Liver (tissue), 8 donors: ENCODE measurements at regions not wholly inside any gene's neighbourhood (a gene's known extent, or its start where the extent isn't known, plus 50 kb on each side); places are given as distances from the start of the nearest gene placed in this dataset.

ENCODE experiments used
- DNase-seq: peaks from one replicate; pipeline ENCODE4 v3.0.0-alpha.2; 2017; ENCODE audit warnings: low spot score
- H3K27ac ChIP-seq, 2 donors: one replicate each; pipeline ENCODE4 v1.7.0; 2013; ENCODE audit warnings: inconsistent platforms in 2 of 2, low read length in 2 of 2, control low read depth in 1 of 2, low read depth in 1 of 2, mild to moderate bottlenecking in 1 of 2
- H3K27me3 ChIP-seq, 4 donors: one replicate each; pipeline versions ENCODE4 v1.6.1 to v1.7.0; 2013; ENCODE audit warnings: low read length in 3 of 4, inconsistent platforms in 1 of 4, mild to moderate bottlenecking in 1 of 4, moderate library complexity in 1 of 4; ENCODE audit not compliant: control insufficient read depth in 4 of 4, insufficient read depth in 4 of 4
- H3K36me3 ChIP-seq, 4 donors: one replicate each; pipeline versions ENCODE4 v1.6.1 to v1.7.0; 2013; ENCODE audit warnings: low read length in 3 of 4, mild to moderate bottlenecking in 3 of 4, low read depth in 1 of 4, moderate library complexity in 1 of 4; ENCODE audit not compliant: control insufficient read depth in 4 of 4, insufficient read depth in 3 of 4
- H3K4me1 ChIP-seq, 4 donors: one replicate each; pipeline versions ENCODE4 v1.6.1 to v1.7.0; 2013; ENCODE audit warnings: low read length in 3 of 4, mild to moderate bottlenecking in 3 of 4, moderate library complexity in 1 of 4; ENCODE audit not compliant: control insufficient read depth in 4 of 4, insufficient read depth in 4 of 4
- H3K4me3 ChIP-seq, 3 donors: one replicate each; pipeline versions ENCODE4 v1.6.1 to v1.7.0; 2013; ENCODE audit warnings: low read length in 3 of 3, control low read depth in 1 of 3, low read depth in 1 of 3, mild to moderate bottlenecking in 1 of 3
- H3K9ac ChIP-seq, 2 donors: one replicate each; pipeline ENCODE4 v1.7.0; 2013; ENCODE audit warnings: low read length in 2 of 2, mild to moderate bottlenecking in 2 of 2, moderate library complexity in 2 of 2, control low read depth in 1 of 2, low read depth in 1 of 2
- H3K9me3 ChIP-seq, 4 donors: one replicate each; pipeline versions ENCODE4 v1.6.1 to v1.7.0; 2013; ENCODE audit warnings: low read length in 3 of 4; ENCODE audit not compliant: control insufficient read depth in 4 of 4
- EGR1 ChIP-seq, 2 donors: IDR thresholded peaks; 2 replicates each; pipeline ENCODE4 v1.6.1; 2016 to 2018; ENCODE audit warnings: antibody characterized with exemption in 2 of 2, low read depth in 2 of 2
- FOXA1 ChIP-seq: IDR thresholded peaks from 2 replicates; pipeline ENCODE4 v1.6.1; 2016; ENCODE audit warnings: antibody characterized with exemption
- FOXA2 ChIP-seq: IDR thresholded peaks from 2 replicates; pipeline ENCODE4 v1.6.1; 2016; ENCODE audit warnings: antibody characterized with exemption
- GABPA ChIP-seq, 2 donors: IDR thresholded peaks in 1 of 2; conservative IDR thresholded peaks in 1 of 2; 2 replicates each; pipeline ENCODE4 v1.6.1; 2016; ENCODE audit warnings: antibody characterized with exemption in 2 of 2, mild to moderate bottlenecking in 1 of 2, moderate library complexity in 1 of 2
- HNF4A ChIP-seq, 2 donors: conservative IDR thresholded peaks; 2 replicates each; pipeline ENCODE4 v1.6.1; 2016; ENCODE audit warnings: antibody characterized with exemption in 2 of 2, mild to moderate bottlenecking in 2 of 2
- HNF4G ChIP-seq: IDR thresholded peaks from 2 replicates; pipeline ENCODE4 v1.6.1; 2016; ENCODE audit warnings: antibody characterized with exemption
- JUND ChIP-seq, 2 donors: IDR thresholded peaks; 2 replicates each; pipeline ENCODE4 v1.6.1; 2016; ENCODE audit warnings: antibody characterized with exemption in 2 of 2
- NR2F2 ChIP-seq: IDR thresholded peaks from 2 replicates; pipeline ENCODE4 v1.6.1; 2016; ENCODE audit warnings: antibody characterized with exemption
- SP1 ChIP-seq: IDR thresholded peaks from 2 replicates; pipeline ENCODE4 v1.6.1; 2018; ENCODE audit warnings: antibody characterized with exemption, mild to moderate bottlenecking
- TAF1 ChIP-seq: conservative IDR thresholded peaks from 2 replicates; pipeline ENCODE4 v1.6.1; 2016; ENCODE audit warnings: antibody characterized with exemption, mild to moderate bottlenecking
- WGBS: extraction: QIAGEN DNeasy Blood & Tissue Kit; methylation state at CpG from one replicate; pipeline ENCODE4 v1.1.7; 2013; 5-methylcytosine and 5-hydroxymethylcytosine counted together
- TF ChIP-seq, protein P1 (sequence below): IDR thresholded peaks from 2 replicates; pipeline ENCODE4 v1.6.1; 2016; ENCODE audit warnings: antibody characterized with exemption, mild to moderate bottlenecking
- TF ChIP-seq, protein P2 (sequence below): fragments of 150-350 bp; IDR thresholded peaks from 2 replicates; pipeline ENCODE4 v1.5.1; 2017; ENCODE audit warnings: improper control_type of control experiment, low read depth, low read length; ENCODE audit not compliant: missing input control
- donor health status: healthy.
- donor health status: healthy.
- donor health status: healthy.
- donor health status: healthy.
- donor health status: healthy.

DNA sequence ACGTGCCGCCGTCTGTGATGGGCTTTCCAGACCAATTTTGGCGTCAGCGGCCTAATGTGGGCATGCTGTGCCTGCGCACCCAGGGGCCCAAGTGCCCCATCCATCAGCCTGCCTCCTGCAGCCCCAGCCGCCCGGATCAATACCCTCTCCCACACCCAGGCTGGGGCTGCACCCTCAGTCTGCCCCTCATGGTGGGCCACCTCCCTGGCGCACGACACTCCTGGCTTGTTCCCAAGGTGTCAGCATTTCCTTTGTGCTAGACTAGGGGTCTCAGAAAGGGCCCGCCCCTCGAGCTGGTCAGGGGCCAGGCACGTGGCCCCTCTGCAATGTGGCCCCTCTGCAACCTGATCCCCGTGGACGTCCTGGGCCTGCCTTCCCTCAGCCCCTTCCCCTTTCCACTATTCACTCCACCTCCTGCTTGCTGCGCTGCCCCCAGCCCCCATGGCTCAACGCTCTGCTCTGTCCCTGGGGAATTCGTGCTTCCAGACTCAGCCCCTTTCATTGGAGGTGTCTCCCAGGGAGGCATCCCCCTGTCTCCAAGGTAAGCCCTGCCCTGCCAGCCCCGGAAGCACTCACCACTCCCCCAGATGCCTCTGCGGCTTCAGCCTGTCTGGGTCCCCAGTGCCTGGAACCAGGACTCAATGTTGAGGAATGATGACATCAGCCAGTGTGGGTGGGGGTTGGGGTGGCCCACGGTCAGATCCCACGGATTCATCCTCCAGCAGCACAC is 130.8 kb downstream of the HMX1 start:
- no peaks in the 10 kb centered on the region for H3K36me3 ChIP-seq
- no peaks in the 10 kb centered on the region for H3K4me1 ChIP-seq
- TF ChIP-seq, protein P1, sequence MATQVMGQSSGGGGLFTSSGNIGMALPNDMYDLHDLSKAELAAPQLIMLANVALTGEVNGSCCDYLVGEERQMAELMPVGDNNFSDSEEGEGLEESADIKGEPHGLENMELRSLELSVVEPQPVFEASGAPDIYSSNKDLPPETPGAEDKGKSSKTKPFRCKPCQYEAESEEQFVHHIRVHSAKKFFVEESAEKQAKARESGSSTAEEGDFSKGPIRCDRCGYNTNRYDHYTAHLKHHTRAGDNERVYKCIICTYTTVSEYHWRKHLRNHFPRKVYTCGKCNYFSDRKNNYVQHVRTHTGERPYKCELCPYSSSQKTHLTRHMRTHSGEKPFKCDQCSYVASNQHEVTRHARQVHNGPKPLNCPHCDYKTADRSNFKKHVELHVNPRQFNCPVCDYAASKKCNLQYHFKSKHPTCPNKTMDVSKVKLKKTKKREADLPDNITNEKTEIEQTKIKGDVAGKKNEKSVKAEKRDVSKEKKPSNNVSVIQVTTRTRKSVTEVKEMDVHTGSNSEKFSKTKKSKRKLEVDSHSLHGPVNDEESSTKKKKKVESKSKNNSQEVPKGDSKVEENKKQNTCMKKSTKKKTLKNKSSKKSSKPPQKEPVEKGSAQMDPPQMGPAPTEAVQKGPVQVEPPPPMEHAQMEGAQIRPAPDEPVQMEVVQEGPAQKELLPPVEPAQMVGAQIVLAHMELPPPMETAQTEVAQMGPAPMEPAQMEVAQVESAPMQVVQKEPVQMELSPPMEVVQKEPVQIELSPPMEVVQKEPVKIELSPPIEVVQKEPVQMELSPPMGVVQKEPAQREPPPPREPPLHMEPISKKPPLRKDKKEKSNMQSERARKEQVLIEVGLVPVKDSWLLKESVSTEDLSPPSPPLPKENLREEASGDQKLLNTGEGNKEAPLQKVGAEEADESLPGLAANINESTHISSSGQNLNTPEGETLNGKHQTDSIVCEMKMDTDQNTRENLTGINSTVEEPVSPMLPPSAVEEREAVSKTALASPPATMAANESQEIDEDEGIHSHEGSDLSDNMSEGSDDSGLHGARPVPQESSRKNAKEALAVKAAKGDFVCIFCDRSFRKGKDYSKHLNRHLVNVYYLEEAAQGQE, result no peak
- TF ChIP-seq EGR1 (IDR thresholded peaks at IDR 0.05; ENCODE audit: low read depth in 2 of 2) (no peak), GABPA (IDR thresholded peaks at IDR 0.05 in 1 of 2, conservative IDR thresholded peaks at IDR 0.05 in 1 of 2) (no peak), HNF4G (no peak), NR2F2 (no peak)
- TF ChIP-seq, protein P2, sequence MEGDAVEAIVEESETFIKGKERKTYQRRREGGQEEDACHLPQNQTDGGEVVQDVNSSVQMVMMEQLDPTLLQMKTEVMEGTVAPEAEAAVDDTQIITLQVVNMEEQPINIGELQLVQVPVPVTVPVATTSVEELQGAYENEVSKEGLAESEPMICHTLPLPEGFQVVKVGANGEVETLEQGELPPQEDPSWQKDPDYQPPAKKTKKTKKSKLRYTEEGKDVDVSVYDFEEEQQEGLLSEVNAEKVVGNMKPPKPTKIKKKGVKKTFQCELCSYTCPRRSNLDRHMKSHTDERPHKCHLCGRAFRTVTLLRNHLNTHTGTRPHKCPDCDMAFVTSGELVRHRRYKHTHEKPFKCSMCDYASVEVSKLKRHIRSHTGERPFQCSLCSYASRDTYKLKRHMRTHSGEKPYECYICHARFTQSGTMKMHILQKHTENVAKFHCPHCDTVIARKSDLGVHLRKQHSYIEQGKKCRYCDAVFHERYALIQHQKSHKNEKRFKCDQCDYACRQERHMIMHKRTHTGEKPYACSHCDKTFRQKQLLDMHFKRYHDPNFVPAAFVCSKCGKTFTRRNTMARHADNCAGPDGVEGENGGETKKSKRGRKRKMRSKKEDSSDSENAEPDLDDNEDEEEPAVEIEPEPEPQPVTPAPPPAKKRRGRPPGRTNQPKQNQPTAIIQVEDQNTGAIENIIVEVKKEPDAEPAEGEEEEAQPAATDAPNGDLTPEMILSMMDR, result no peak
- no peaks in the 10 kb centered on the region for H3K9me3 ChIP-seq
- H3K9ac ChIP-seq, result no peak overlapping the region
- no peaks in the 10 kb centered on the region for H3K27me3 ChIP-seq
- 72% methylated on average over 22 of the region's 22 CpGs for WGBS
- DNase-seq, result no peak
- no peak overlapping the region for H3K4me3 ChIP-seq
- H3K27ac ChIP-seq, result no peak overlapping the region

DNA sequence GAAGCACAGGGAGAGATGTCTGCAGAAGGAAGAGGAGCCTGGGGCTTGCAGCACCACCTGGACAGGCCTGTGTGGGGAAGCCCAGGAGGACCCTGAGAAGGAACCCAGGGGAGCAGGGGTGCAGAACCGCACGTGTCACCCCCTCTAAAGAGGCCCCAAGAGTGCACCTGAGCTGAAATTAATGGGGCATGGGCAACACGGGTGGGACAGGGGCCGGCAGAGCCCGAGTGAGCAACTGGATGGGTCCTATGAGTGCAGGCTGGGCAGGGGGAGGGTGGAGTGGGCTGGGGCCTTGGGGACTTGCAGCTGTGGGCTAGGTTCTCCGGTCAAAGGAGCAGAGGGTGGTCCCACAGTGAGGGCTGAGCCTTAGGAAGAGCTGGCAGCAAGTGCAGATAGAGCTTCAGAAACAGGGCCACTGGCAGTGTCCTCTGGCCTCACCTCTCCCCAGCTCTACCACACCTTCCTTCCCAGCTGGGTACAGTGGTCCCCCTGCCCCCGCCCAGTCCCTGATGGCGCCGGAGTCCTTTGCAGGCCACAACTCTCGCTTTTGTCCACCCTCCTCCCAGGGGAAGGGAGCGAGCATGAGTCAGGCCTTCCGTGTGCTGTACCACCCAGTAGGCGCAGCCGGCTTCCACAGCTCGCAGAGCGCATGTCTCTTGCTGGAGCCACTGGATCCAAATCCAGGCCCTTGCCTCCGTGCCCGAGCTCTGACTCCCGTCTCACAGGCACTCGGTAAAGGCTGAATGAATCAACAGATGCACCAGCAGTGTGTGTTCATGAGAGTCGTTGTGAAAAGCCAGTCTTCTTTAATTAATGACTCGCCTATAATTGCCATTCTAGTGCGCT is 131.6 kb downstream of the HMX1 start:
- Histone ChIP-seq H3K27me3 (no peaks in the 10 kb centered on the region), H3K9me3 (no peaks in the 10 kb centered on the region), H3K27ac (no peak overlapping the region), H3K9ac (no peak overlapping the region), H3K4me1 (no peaks in the 10 kb centered on the region), H3K36me3 (no peaks in the 10 kb centered on the region), H3K4me3 (no peak overlapping the region)
- no peak for DNase-seq
- WGBS, result 71% methylated on average over 23 of the region's 23 CpGs
- TF ChIP-seq TAF1, result no peak
- TF ChIP-seq NR2F2, result no peak

DNA sequence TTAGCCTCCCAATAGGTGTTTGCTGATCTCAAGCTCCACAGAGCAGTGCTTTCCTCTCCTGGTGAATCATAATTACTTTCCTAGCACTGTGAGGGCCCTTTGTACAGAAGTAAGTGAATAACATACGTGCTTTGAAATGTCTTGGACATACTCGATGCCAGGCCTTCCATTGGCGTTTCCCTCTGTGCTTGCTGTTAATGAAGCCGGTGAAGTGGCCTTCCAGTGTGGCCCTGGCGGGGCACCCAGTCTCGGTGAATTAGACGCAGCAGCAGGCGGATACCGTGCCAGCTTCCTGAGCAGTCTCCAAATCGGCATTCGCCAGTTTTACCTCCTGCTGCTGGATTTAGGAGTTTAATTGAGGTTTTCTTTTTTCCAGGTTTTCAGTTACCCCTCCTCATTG is 132.3 kb downstream of the HMX1 start:
- no peak for DNase-seq
- no peaks in the 10 kb centered on the region for H3K36me3 ChIP-seq
- H3K4me1 ChIP-seq, result no peaks in the 10 kb centered on the region
- WGBS, result 92% methylated on average over 11 of the region's 11 CpGs
- H3K27ac ChIP-seq, result no peak overlapping the region
- no peak overlapping the region for H3K9ac ChIP-seq
- no peak overlapping the region for H3K4me3 ChIP-seq
- H3K9me3 ChIP-seq, result peaks cover 0 to 3% (median 0%) of the 10 kb centered on the region in 4 donors
- TF ChIP-seq NR2F2 (no peak), GABPA (IDR thresholded peaks at IDR 0.05 in 1 of 2, conservative IDR thresholded peaks at IDR 0.05 in 1 of 2) (no peak), EGR1 (IDR thresholded peaks at IDR 0.05; ENCODE audit: low read depth in 2 of 2) (no peak), HNF4A (conservative IDR thresholded peaks at IDR 0.05) (no peak), SP1 (no peak), FOXA2 (no peak), TAF1 (no peak), FOXA1 (no peak), JUND (IDR thresholded peaks at IDR 0.05) (no peak)
- TF ChIP-seq, protein P1, result no peak
- TF ChIP-seq, protein P2, result no peak
- no peaks in the 10 kb centered on the region for H3K27me3 ChIP-seq
